ENCODE measurements at regions not wholly inside any gene's neighbourhood (a gene's known extent, or its start where the extent isn't known, plus 50 kb on each side); places are given as distances from the start of the nearest gene placed in this dataset.

GRCh38 chr11:87662287-87662686 is 513.0 kb downstream of the RAB38 start:
- no peak for TF ChIP-seq CTCF (IDR thresholded peaks at IDR 0.05; ENCODE audit: low read depth, low read length)
- TF ChIP-seq EZH2phosphoT487 (IDR thresholded peaks at IDR 0.05; ENCODE audit: low read depth), result no peak
